WTC11 (cell line): ENCODE measurements at regions not wholly inside any gene's neighbourhood (a gene's known extent, or its start where the extent isn't known, plus 50 kb on each side); places are given as distances from the start of the nearest gene placed in this dataset.

Source experiments
- ATAC-seq: fragments of 200-7000 bp; cut with Tn5 transposase; 2 replicates; pipeline ENCODE4 v1.10.0; 2021; ENCODE audit warnings: mild to moderate bottlenecking, moderate library complexity
- CTCF ChIA-PET: fragments of 300-600 bp; sonication (Branson Sonifier 250); formaldehyde crosslinking; loops from one replicate; lab custom pipeline; 2021; ENCODE audit warnings: antibody characterized with exemption; lab: Charles Lee
- POLR2A ChIA-PET: fragments of 350-600 bp; sonication (Branson Sonifier 250); formaldehyde crosslinking; loops from one replicate; lab custom pipeline; 2021; ENCODE audit warnings: antibody characterized with exemption; lab: Charles Lee
- DNase-seq: peaks from one replicate; pipeline ENCODE4 v3.0.0; 2021; ENCODE audit warnings: low spot score
- H3K27ac Mint-ChIP-seq: 2 replicates; pipeline ENCODE4 v1.8.0; 2021; ENCODE audit warnings: mixed read lengths
- H3K27me3 Mint-ChIP-seq: 2 replicates; pipeline ENCODE4 v1.8.0; 2021; ENCODE audit warnings: low read depth, mild to moderate bottlenecking, moderate library complexity, mixed read lengths
- H3K36me3 Mint-ChIP-seq: 2 replicates; pipeline ENCODE4 v1.8.0; 2021; ENCODE audit warnings: mixed read lengths
- H3K4me1 Mint-ChIP-seq: 2 replicates; pipeline ENCODE4 v1.8.0; 2022; ENCODE audit warnings: mixed read lengths
- H3K4me3 Mint-ChIP-seq: 2 replicates; pipeline ENCODE4 v1.8.0; 2021; ENCODE audit warnings: mild to moderate bottlenecking, moderate library complexity, mixed read lengths
- H3K9me3 Mint-ChIP-seq: 2 replicates; pipeline ENCODE4 v1.8.0; 2021; ENCODE audit warnings: mixed read lengths
- ATF3 ChIP-seq: sonication (generic); formaldehyde crosslinking; conservative IDR thresholded peaks from 2 replicates; pipeline ENCODE4 v1.8.1; 2022; ENCODE audit warnings: mild to moderate bottlenecking, missing genetic modification reagents
- E2F4 ChIP-seq: sonication (generic); formaldehyde crosslinking; IDR thresholded peaks from 2 replicates; pipeline ENCODE4 v1.8.1; 2022; ENCODE audit warnings: low read depth, mild to moderate bottlenecking, moderate library complexity, missing genetic modification reagents, borderline replicate concordance
- ETV6 ChIP-seq: sonication (generic); formaldehyde crosslinking; IDR thresholded peaks from 2 replicates; pipeline ENCODE4 v1.8.1; 2022; ENCODE audit warnings: mild to moderate bottlenecking, missing genetic modification reagents
- FOXP1 ChIP-seq: sonication (generic); formaldehyde crosslinking; IDR thresholded peaks from 2 replicates; pipeline ENCODE4 v1.8.0; 2022; ENCODE audit warnings: missing genetic modification reagents, mild to moderate bottlenecking, moderate library complexity, borderline replicate concordance
- FOXP4 ChIP-seq: sonication (generic); formaldehyde crosslinking; IDR thresholded peaks from 2 replicates; pipeline ENCODE4 v1.8.0; 2022; ENCODE audit warnings: mild to moderate bottlenecking, missing genetic modification reagents
- HMGXB4 ChIP-seq: sonication (generic); formaldehyde crosslinking; IDR thresholded peaks from 2 replicates; pipeline ENCODE4 v1.8.1; 2023; ENCODE audit warnings: mild to moderate bottlenecking, moderate library complexity, missing genetic modification reagents
- NFE2L1 ChIP-seq: sonication (generic); formaldehyde crosslinking; IDR thresholded peaks from 2 replicates; pipeline ENCODE4 v1.8.1; 2023; ENCODE audit warnings: missing genetic modification reagents
- NFYB ChIP-seq: sonication (generic); formaldehyde crosslinking; conservative IDR thresholded peaks from 2 replicates; pipeline ENCODE4 v1.8.0; 2022; ENCODE audit warnings: low read depth, missing genetic modification reagents
- NR1H2 ChIP-seq: sonication (generic); formaldehyde crosslinking; IDR thresholded peaks from 2 replicates; pipeline ENCODE4 v1.9.0; 2021; ENCODE audit warnings: mild to moderate bottlenecking, moderate library complexity, missing genetic modification reagents
- SOX15 ChIP-seq: fragments of 250-450 bp; sonication (Bioruptor Pico); IDR thresholded peaks from 2 replicates; pipeline ENCODE4 v1.9.0; 2021; ENCODE audit warnings: mild to moderate bottlenecking
- TP53 ChIP-seq: sonication (generic); formaldehyde crosslinking; IDR thresholded peaks from 2 replicates; pipeline ENCODE4 v1.8.1; 2023; ENCODE audit warnings: mild to moderate bottlenecking, missing genetic modification reagents
- ZBTB21 ChIP-seq: sonication (generic); formaldehyde crosslinking; IDR thresholded peaks from 2 replicates; pipeline ENCODE4 v1.8.1; 2023; ENCODE audit warnings: mild to moderate bottlenecking, missing genetic modification reagents, borderline replicate concordance
- ZNF232 ChIP-seq: sonication (generic); formaldehyde crosslinking; IDR thresholded peaks from 2 replicates; pipeline ENCODE4 v1.8.0; 2022; ENCODE audit warnings: mild to moderate bottlenecking, missing genetic modification reagents
- ZNF396 ChIP-seq: fragments of 250-450 bp; sonication (Bioruptor Pico); IDR thresholded peaks from 2 replicates; pipeline ENCODE4 v1.8.0; 2021; ENCODE audit warnings: mild to moderate bottlenecking, moderate library complexity, borderline replicate concordance
- ZNF425 ChIP-seq: fragments of 250-450 bp; sonication (Bioruptor Pico); conservative IDR thresholded peaks from 2 replicates; pipeline ENCODE4 v1.9.0; 2021; ENCODE audit warnings: mild to moderate bottlenecking

GRCh38 chr6:163640641-163641040, 226.1 kb downstream of the QKI start:
- POLR2A ChIA-PET: no interaction called here
- H3K4me3 Mint-ChIP-seq: no peak overlapping the region
- H3K36me3 Mint-ChIP-seq: no peaks in the 10 kb centered on the region
- no peaks in the 10 kb centered on the region for H3K27me3 Mint-ChIP-seq
- TF ChIP-seq ATF3 (CRISPR knock-in tag) (no peak), NFYB (peak; percentile 71), ZNF232 (CRISPR knock-in tag) (no peak), NFE2L1 (CRISPR knock-in tag) (no peak)
- ATAC-seq (peak; percentile 50), DNase-seq (peak; percentile 20)
- peaks cover 13% of the 10 kb centered on the region for H3K4me1 Mint-ChIP-seq
- 0 out of 2 replicates have a peak, but pooled peaks cover 3% of the 10 kb centered on the region for H3K9me3 Mint-ChIP-seq
- no peak overlapping the region for H3K27ac Mint-ChIP-seq
- CTCF ChIA-PET: no interaction called here

- peaks cover 5% of the 10 kb centered on the region for H3K36me3 Mint-ChIP-seq
- no peaks in the 10 kb centered on the region for H3K27me3 Mint-ChIP-seq
- CTCF ChIA-PET: no interaction called here
- POLR2A ChIA-PET: no interaction called here
- peaks cover 9% of the 10 kb centered on the region for H3K9me3 Mint-ChIP-seq
- ATAC-seq (no peak), DNase-seq (no peak)
- peaks cover 31% of the 10 kb centered on the region for H3K4me1 Mint-ChIP-seq
- no peak overlapping the region for H3K27ac Mint-ChIP-seq
- TF ChIP-seq FOXP1 (no peak), ZBTB21 (CRISPR knock-in tag) (no peak), NFYB (no peak), ETV6 (no peak), TP53 (CRISPR knock-in tag) (no peak), ZNF425 (CRISPR knock-in tag) (no peak)
- H3K4me3 Mint-ChIP-seq: no peak overlapping the region
Measured at GRCh38 chr6:163637524-163637923, 223.0 kb downstream of the QKI start.

GRCh38 chr6:163635731-163636364, 221.3 kb downstream of the QKI start:
- DNase-seq: peak; percentile 20
- TF ChIP-seq SOX15 (CRISPR knock-in tag): no peak
- TF ChIP-seq ZNF396 (CRISPR knock-in tag): no peak
- no peak for TF ChIP-seq HMGXB4
- no peak for TF ChIP-seq E2F4 (CRISPR knock-in tag)
- no peak for TF ChIP-seq FOXP4
- no peak for TF ChIP-seq NR1H2 (CRISPR knock-in tag)
- no peak overlapping the region for H3K4me3 Mint-ChIP-seq
- peaks cover 31% of the 10 kb centered on the region for H3K4me1 Mint-ChIP-seq
- H3K9me3 Mint-ChIP-seq: peaks cover 10% of the 10 kb centered on the region
- peak; percentile 58 for ATAC-seq
- H3K27ac Mint-ChIP-seq: 0 out of 2 replicates have a peak overlapping the region, but pooled peaks have one; percentile 0
- H3K27me3 Mint-ChIP-seq: no peaks in the 10 kb centered on the region
- H3K36me3 Mint-ChIP-seq: peaks cover 8% of the 10 kb centered on the region
- POLR2A ChIA-PET: no interaction called here
- CTCF ChIA-PET: no interaction called here
